MM.1S (cell line): ENCODE measurements at regions not wholly inside any gene's neighbourhood (a gene's known extent, or its start where the extent isn't known, plus 50 kb on each side); places are given as distances from the start of the nearest gene placed in this dataset.

Source experiments
- DNase-seq: peaks from one replicate; pipeline ENCODE4 v3.0.0-alpha.2; 2015
- H2AFZ ChIP-seq: fragments of 300-600 bp; sonication (generic); 2 replicates; pipeline ENCODE4 v1.6.0; 2016; ENCODE audit warnings: antibody characterized with exemption, low read length
- H3F3A ChIP-seq: fragments of 300-600 bp; sonication (generic); 2 replicates; pipeline ENCODE4 v1.6.1; 2016; ENCODE audit warnings: mild to moderate bottlenecking, antibody characterized with exemption, low read length, moderate library complexity, mixed read lengths; ENCODE audit not compliant: insufficient read depth
- H3K27ac ChIP-seq: fragments of 300-600 bp; sonication (generic); 2 replicates; pipeline ENCODE4 v1.5.1; 2016; ENCODE audit warnings: mild to moderate bottlenecking, low read length
- H3K27me3 ChIP-seq: fragments of 300-600 bp; sonication (generic); replicated peaks from 2 replicates; pipeline ENCODE4 v1.6.0; 2016; ENCODE audit warnings: low read length; ENCODE audit not compliant: insufficient read depth
- H3K36me3 ChIP-seq: fragments of 300-600 bp; sonication (generic); replicated peaks from 2 replicates; pipeline ENCODE4 v1.6.1; 2016; ENCODE audit warnings: mild to moderate bottlenecking, low read length, mixed read lengths; ENCODE audit not compliant: insufficient read depth
- H3K4me1 ChIP-seq: fragments of 300-600 bp; sonication (generic); 2 replicates; pipeline ENCODE4 v1.6.1; 2016; ENCODE audit warnings: low read length, mixed read lengths
- H3K4me2 ChIP-seq: fragments of 300-600 bp; sonication (generic); 2 replicates; pipeline ENCODE4 v1.6.0; 2016; ENCODE audit warnings: low read depth, low read length
- H3K4me3 ChIP-seq: fragments of 300-600 bp; sonication (generic); 2 replicates; pipeline ENCODE4 v1.5.1; 2016; ENCODE audit warnings: low read length, mixed read lengths
- H3K79me2 ChIP-seq: fragments of 300-600 bp; sonication (generic); 2 replicates; pipeline ENCODE4 v1.6.1; 2016; ENCODE audit warnings: mixed run types, low read length, mixed read lengths
- H3K9ac ChIP-seq: fragments of 300-600 bp; sonication (generic); 2 replicates; pipeline ENCODE4 v1.6.1; 2016; ENCODE audit warnings: low read length, mixed read lengths
- H3K9me2 ChIP-seq: fragments of 300-600 bp; sonication (generic); replicated peaks from 2 replicates; pipeline ENCODE4 v1.6.1; 2016; ENCODE audit warnings: mild to moderate bottlenecking, low read length, mixed read lengths; ENCODE audit not compliant: insufficient read depth
- H3K9me3 ChIP-seq: fragments of 300-600 bp; sonication (generic); replicated peaks from 2 replicates; pipeline ENCODE4 v1.6.1; 2016; ENCODE audit warnings: mild to moderate bottlenecking, low read length, mixed read lengths; ENCODE audit not compliant: insufficient read depth
- H4K20me1 ChIP-seq: fragments of 300-600 bp; sonication (generic); 2 replicates; pipeline ENCODE4 v1.6.1; 2016; ENCODE audit warnings: mild to moderate bottlenecking, low read length, moderate library complexity, mixed read lengths; ENCODE audit not compliant: insufficient read depth
- CTCF ChIP-seq: fragments of 300-600 bp; sonication (generic); IDR thresholded peaks from 2 replicates; pipeline ENCODE4 v1.5.1; 2016; ENCODE audit warnings: antibody characterized with exemption, low read length, mixed read lengths
- EZH2 ChIP-seq: fragments of 300-600 bp; sonication (generic); optimal IDR thresholded peaks from 2 replicates; pipeline ENCODE3; 2017; ENCODE audit warnings: low read depth, mild to moderate bottlenecking, antibody characterized with exemption, low read length, mixed read lengths
- EZH2phosphoT487 ChIP-seq: fragments of 300-600 bp; sonication (generic); IDR thresholded peaks from 2 replicates; pipeline ENCODE4 v1.6.1; 2018; ENCODE audit warnings: antibody characterized with exemption, low read length

- Histone ChIP-seq H3F3A (no peaks in the 10 kb centered on the region), H3K9me2 (no peaks in the 10 kb centered on the region), H4K20me1 (no peaks in the 10 kb centered on the region), H3K4me3 (no peak overlapping the region), H2AFZ (no peak overlapping the region), H3K27me3 (no peaks in the 10 kb centered on the region), H3K79me2 (no peaks in the 10 kb centered on the region), H3K36me3 (no peaks in the 10 kb centered on the region), H3K27ac (no peak overlapping the region), H3K4me1 (no peaks in the 10 kb centered on the region), H3K4me2 (no peak overlapping the region), H3K9me3 (no peaks in the 10 kb centered on the region), H3K9ac (no peak overlapping the region)
- no peak for DNase-seq
- TF ChIP-seq CTCF (no peak), EZH2phosphoT487 (no peak), EZH2 (no peak)
Observed at GRCh38 chr5:89951876-89952275, 457.7 kb downstream of the CETN3 start.

GRCh38 chr5:89950234-89950633 lies 459.3 kb downstream of the CETN3 start:
- TF ChIP-seq EZH2phosphoT487 (no peak), EZH2 (no peak), CTCF (no peak)
- H3K27me3 ChIP-seq = no peaks in the 10 kb centered on the region
- no peak overlapping the region for H3K4me2 ChIP-seq
- DNase-seq = no peak
- no peak overlapping the region for H3K9ac ChIP-seq
- H3F3A ChIP-seq = no peaks in the 10 kb centered on the region
- no peaks in the 10 kb centered on the region for H3K36me3 ChIP-seq
- H2AFZ ChIP-seq = no peak overlapping the region
- no peaks in the 10 kb centered on the region for H3K9me2 ChIP-seq
- H3K27ac ChIP-seq = no peak overlapping the region
- no peaks in the 10 kb centered on the region for H4K20me1 ChIP-seq
- no peaks in the 10 kb centered on the region for H3K4me1 ChIP-seq
- no peak overlapping the region for H3K4me3 ChIP-seq
- H3K79me2 ChIP-seq = no peaks in the 10 kb centered on the region
- no peaks in the 10 kb centered on the region for H3K9me3 ChIP-seq

GRCh38 chr5:89948977-89949376 lies 460.6 kb downstream of the CETN3 start:
- H3K9me3 ChIP-seq = no peaks in the 10 kb centered on the region
- no peaks in the 10 kb centered on the region for H3K79me2 ChIP-seq
- H2AFZ ChIP-seq = no peak overlapping the region
- H3K4me3 ChIP-seq = no peak overlapping the region
- H3K9me2 ChIP-seq = no peaks in the 10 kb centered on the region
- H3K4me2 ChIP-seq = no peak overlapping the region
- no peaks in the 10 kb centered on the region for H3K27me3 ChIP-seq
- no peaks in the 10 kb centered on the region for H3F3A ChIP-seq
- no peak for TF ChIP-seq CTCF
- no peak for TF ChIP-seq EZH2
- TF ChIP-seq EZH2phosphoT487 = no peak
- no peaks in the 10 kb centered on the region for H3K4me1 ChIP-seq
- H3K36me3 ChIP-seq = no peaks in the 10 kb centered on the region
- H3K27ac ChIP-seq = no peak overlapping the region
- no peaks in the 10 kb centered on the region for H4K20me1 ChIP-seq
- no peak for DNase-seq
- H3K9ac ChIP-seq = no peak overlapping the region
